ENCODE measurements at regions not wholly inside any gene's neighbourhood (a gene's known extent, or its start where the extent isn't known, plus 50 kb on each side); places are given as distances from the start of the nearest gene placed in this dataset.

GRCh38 chr17:34436607-34437006 lies 73.6 kb upstream of the CCL1 start:
- in situ Hi-C loops (cut with HindIII; ENCODE audit: extremely low pct_ligation_motif_present, low pct_unique_long_range_greater_than_20kb), result loop anchor here (25.0 kb wide), 1 partner anchor 451 kb away; no protein-coding TSS in a partner anchor
- FAIRE-seq, result no peak

More at GRCh38 chr17:34436607-34437006, 73.6 kb upstream of the CCL1 start:
- Histone ChIP-seq H3K27me3 (ENCODE audit: control insufficient read depth in 1 of 2, insufficient read depth in 2 of 2, low read length in 2 of 2) (no peaks in the 10 kb centered on the region; a peak in 1 of 5 replicates), H3K79me2 (ENCODE audit: insufficient read depth, low read length) (no peaks in the 10 kb centered on the region), H3K36me3 (replicated peaks in 1 of 2; ENCODE audit: control insufficient read depth in 1 of 2, insufficient read depth in 2 of 2, low read length in 2 of 2) (no peaks in the 10 kb centered on the region), H3K4me2 (ENCODE audit: low read depth, low read length) (no peak overlapping the region), H3K27ac (ENCODE audit: extremely low read length, insufficient read depth, low read length) (no peak overlapping the region), H3K4me3 (replicated peaks in 1 of 3; ENCODE audit: insufficient read depth in 1 of 3, low read depth in 2 of 3, low read length in 3 of 3) (no peak overlapping the region), H3K9ac (ENCODE audit: insufficient read depth, low read depth, low read length) (no peak overlapping the region), H3K9me3 (ENCODE audit: low read length) (no peaks in the 10 kb centered on the region), H3K4me1 (ENCODE audit: insufficient read depth, low read length) (no peaks in the 10 kb centered on the region), H4K20me1 (ENCODE audit: insufficient read depth, low read length) (no peaks in the 10 kb centered on the region), H2AFZ (ENCODE audit: low read length) (no peak overlapping the region)
- no peak for TF ChIP-seq PLSCR1 (CRISPR knock-in tag; IDR thresholded peaks at IDR 0.05; ENCODE audit: borderline replicate concordance)
- TF ChIP-seq ZBTB10 (CRISPR knock-in tag; IDR thresholded peaks at IDR 0.05; ENCODE audit: borderline replicate concordance), result no peak
- TF ChIP-seq ZNF768 (CRISPR knock-in tag; IDR thresholded peaks at IDR 0.05), result peak; percentile 79
- POLR2A ChIA-PET, result no interaction called here
- ATAC-seq, result no peak
- intact Hi-C loops (cut with micrococcal nuclease; ENCODE audit: unreplicated experiment), result no loop called here
- 0% methylated on average over 2 of the region's 2 CpGs for WGBS (ENCODE audit: low lambda C conversion rate)
- CTCF ChIA-PET (ENCODE audit: low intra/inter-chr PET ratio, low total read pairs), result no interaction called here
- BruUV-seq (replicated peaks), result no TSS peak
- no peak for DNase-seq (ENCODE audit: low spot score)
